SK-N-DZ (cell line): ENCODE measurements at regions not wholly inside any gene's neighbourhood (a gene's known extent, or its start where the extent isn't known, plus 50 kb on each side); places are given as distances from the start of the nearest gene placed in this dataset.

Experiments used
- DNase-seq: peaks from one replicate; pipeline ENCODE4 v3.0.0-alpha.2; 2015; ENCODE audit warnings: low spot score

GRCh38 chr5:73395256-73395655 lies 53.3 kb downstream of the FOXD1 start:
- DNase-seq = no peak

GRCh38 chr5:73394610-73395009 lies 54.0 kb downstream of the FOXD1 start:
- no peak for DNase-seq

GRCh38 chr5:73393611-73394489 lies 54.7 kb downstream of the FOXD1 start:
- no peak for DNase-seq

GRCh38 chr5:73392775-73393174 lies 55.8 kb downstream of the FOXD1 start:
- DNase-seq = no peak

- DNase-seq = no peak
These were observed 57.1 kb downstream of the FOXD1 start for GRCh38 chr5:73391441-73391881.

- no peak for DNase-seq
These were observed 57.6 kb downstream of the FOXD1 start for GRCh38 chr5:73390972-73391371.

- DNase-seq = no peak
These were observed 59.8 kb downstream of the FOXD1 start for GRCh38 chr5:73388740-73389139.

GRCh38 chr5:73388306-73388684 lies 60.3 kb downstream of the FOXD1 start:
- DNase-seq = no peak

GRCh38 chr5:73387601-73388305 lies 60.8 kb downstream of the FOXD1 start:
- no peak for DNase-seq

GRCh38 chr5:73387149-73387591 lies 61.4 kb downstream of the FOXD1 start:
- DNase-seq = no peak

- DNase-seq = no peak
These were observed 63.7 kb downstream of the FOXD1 start for GRCh38 chr5:73384861-73385260.

GRCh38 chr5:73382401-73382740 lies 66.2 kb downstream of the FOXD1 start:
- no peak for DNase-seq

GRCh38 chr5:73381590-73382400 lies 66.8 kb downstream of the FOXD1 start:
- DNase-seq = no peak

- no peak for DNase-seq
These were observed 67.6 kb downstream of the FOXD1 start for GRCh38 chr5:73380710-73381589.

GRCh38 chr5:73380041-73380440 lies 68.5 kb downstream of the FOXD1 start:
- no peak for DNase-seq

GRCh38 chr5:73379435-73379834 lies 69.1 kb downstream of the FOXD1 start:
- DNase-seq = no peak

GRCh38 chr5:73378765-73379164 lies 69.8 kb downstream of the FOXD1 start:
- DNase-seq = no peak

- DNase-seq = no peak
These were observed 70.5 kb downstream of the FOXD1 start for GRCh38 chr5:73378070-73378469.

GRCh38 chr5:73376618-73377170 lies 71.9 kb downstream of the FOXD1 start:
- DNase-seq = no peak

GRCh38 chr5:73375949-73376348 lies 72.6 kb downstream of the FOXD1 start:
- DNase-seq = no peak

GRCh38 chr5:73375191-73375545 lies 73.4 kb downstream of the FOXD1 start:
- no peak for DNase-seq
